ENCODE measurements at regions not wholly inside any gene's neighbourhood (a gene's known extent, or its start where the extent isn't known, plus 50 kb on each side); places are given as distances from the start of the nearest gene placed in this dataset.

DNA sequence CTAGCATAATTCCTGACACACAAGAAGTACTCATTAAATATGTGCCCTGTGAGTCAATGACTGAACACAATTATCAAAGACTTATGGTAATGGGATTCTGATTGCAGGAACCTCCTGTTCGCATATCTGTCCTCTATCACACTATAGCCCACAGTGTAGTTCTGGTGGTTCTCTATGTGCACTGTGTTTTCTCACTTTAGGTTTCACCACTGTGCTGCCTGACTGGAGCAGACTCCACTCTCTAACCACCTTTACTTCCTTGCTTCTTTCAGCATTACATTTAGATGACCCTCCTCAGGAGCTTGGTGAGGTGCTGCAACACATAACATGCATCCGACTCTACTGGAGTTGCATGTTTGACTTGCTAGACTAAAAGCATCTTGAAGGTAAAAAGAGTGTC lies 777.1 kb downstream of the SQOR start:
- Histone ChIP-seq H3K9ac (ENCODE audit: insufficient read depth, low read depth, low read length) (no peak overlapping the region), H3K27me3 (ENCODE audit: control insufficient read depth in 1 of 2, insufficient read depth in 2 of 2, low read length in 2 of 2) (no peaks in the 10 kb centered on the region), H3K79me2 (ENCODE audit: insufficient read depth, low read length) (no peaks in the 10 kb centered on the region), H3K4me3 (replicated peaks in 1 of 3; ENCODE audit: insufficient read depth in 1 of 3, low read depth in 2 of 3, low read length in 3 of 3) (no peak overlapping the region), H3K36me3 (replicated peaks in 1 of 2; ENCODE audit: control insufficient read depth in 1 of 2, insufficient read depth in 2 of 2, low read length in 2 of 2) (no peaks in the 10 kb centered on the region), H2AFZ (ENCODE audit: low read length) (no peak overlapping the region), H3K4me1 (ENCODE audit: insufficient read depth, low read length) (no peaks in the 10 kb centered on the region), H3K4me2 (ENCODE audit: low read depth, low read length) (no peak overlapping the region), H3K9me3 (ENCODE audit: low read length) (peaks cover 92% of the 10 kb centered on the region), H3K27ac (ENCODE audit: extremely low read length, insufficient read depth, low read length) (no peak overlapping the region), H4K20me1 (ENCODE audit: insufficient read depth, low read length) (no peaks in the 10 kb centered on the region)
- 47% methylated on average over 2 of the region's 2 CpGs for WGBS (ENCODE audit: low lambda C conversion rate)
- BruUV-seq (replicated peaks): no TSS peak
- in situ Hi-C loops (cut with HindIII; ENCODE audit: extremely low pct_ligation_motif_present, low pct_unique_long_range_greater_than_20kb) (no loop called here), intact Hi-C loops (cut with micrococcal nuclease; ENCODE audit: unreplicated experiment) (no loop called here)
- no peak for DNase-seq (ENCODE audit: low spot score)
- no peak for FAIRE-seq
- TF ChIP-seq DR1 (CRISPR knock-in tag; IDR thresholded peaks at IDR 0.05): no peak
- no peak for TF ChIP-seq STAG1 (CRISPR knock-in tag; IDR thresholded peaks at IDR 0.05)
- TF ChIP-seq TCF12 (IDR thresholded peaks at IDR 0.05): no peak
- TF ChIP-seq TCF12 (CRISPR knock-in tag; IDR thresholded peaks at IDR 0.05): no peak
- TF ChIP-seq SMC3 (IDR thresholded peaks at IDR 0.05; ENCODE audit: low read length): no peak
- TF ChIP-seq, protein P1, sequence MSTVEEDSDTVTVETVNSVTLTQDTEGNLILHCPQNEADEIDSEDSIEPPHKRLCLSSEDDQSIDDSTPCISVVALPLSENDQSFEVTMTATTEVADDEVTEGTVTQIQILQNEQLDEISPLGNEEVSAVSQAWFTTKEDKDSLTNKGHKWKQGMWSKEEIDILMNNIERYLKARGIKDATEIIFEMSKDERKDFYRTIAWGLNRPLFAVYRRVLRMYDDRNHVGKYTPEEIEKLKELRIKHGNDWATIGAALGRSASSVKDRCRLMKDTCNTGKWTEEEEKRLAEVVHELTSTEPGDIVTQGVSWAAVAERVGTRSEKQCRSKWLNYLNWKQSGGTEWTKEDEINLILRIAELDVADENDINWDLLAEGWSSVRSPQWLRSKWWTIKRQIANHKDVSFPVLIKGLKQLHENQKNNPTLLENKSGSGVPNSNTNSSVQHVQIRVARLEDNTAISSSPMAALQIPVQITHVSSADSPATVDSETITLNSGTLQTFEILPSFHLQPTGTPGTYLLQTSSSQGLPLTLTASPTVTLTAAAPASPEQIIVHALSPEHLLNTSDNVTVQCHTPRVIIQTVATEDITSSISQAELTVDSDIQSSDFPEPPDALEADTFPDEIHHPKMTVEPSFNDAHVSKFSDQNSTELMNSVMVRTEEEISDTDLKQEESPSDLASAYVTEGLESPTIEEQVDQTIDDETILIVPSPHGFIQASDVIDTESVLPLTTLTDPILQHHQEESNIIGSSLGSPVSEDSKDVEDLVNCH (CRISPR knock-in tag; IDR thresholded peaks at IDR 0.05): no peak
- no peak for TF ChIP-seq ZNF234 (CRISPR knock-in tag; conservative IDR thresholded peaks at IDR 0.05)
- TF ChIP-seq MAZ (IDR thresholded peaks at IDR 0.05; ENCODE audit: borderline replicate concordance, low read depth, low read length): no peak
- TF ChIP-seq MAZ (CRISPR knock-in tag; IDR thresholded peaks at IDR 0.05; ENCODE audit: low read depth): no peak
- no peak for TF ChIP-seq ZNF564 (CRISPR knock-in tag; IDR thresholded peaks at IDR 0.05)
- TF ChIP-seq ZFP36 (IDR thresholded peaks at IDR 0.05; ENCODE audit: borderline replicate concordance, low read depth, low read length, partially characterized antibody): no peak
- no peak for TF ChIP-seq KLF15 (CRISPR knock-in tag; IDR thresholded peaks at IDR 0.05; ENCODE audit: borderline replicate concordance)
- no peak for TF ChIP-seq THYN1 (CRISPR knock-in tag; IDR thresholded peaks at IDR 0.05; ENCODE audit: borderline replicate concordance, low read depth)
- TF ChIP-seq DNMT1 (CRISPR knock-in tag; IDR thresholded peaks at IDR 0.05): no peak
- TF ChIP-seq, protein P2, sequence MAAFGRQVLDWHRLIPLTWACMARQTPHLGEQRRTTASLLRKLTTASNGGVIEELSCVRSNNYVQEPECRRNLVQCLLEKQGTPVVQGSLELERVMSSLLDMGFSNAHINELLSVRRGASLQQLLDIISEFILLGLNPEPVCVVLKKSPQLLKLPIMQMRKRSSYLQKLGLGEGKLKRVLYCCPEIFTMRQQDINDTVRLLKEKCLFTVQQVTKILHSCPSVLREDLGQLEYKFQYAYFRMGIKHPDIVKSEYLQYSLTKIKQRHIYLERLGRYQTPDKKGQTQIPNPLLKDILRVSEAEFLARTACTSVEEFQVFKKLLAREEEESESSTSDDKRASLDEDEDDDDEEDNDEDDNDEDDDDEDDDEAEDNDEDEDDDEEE (CRISPR knock-in tag; IDR thresholded peaks at IDR 0.05): no peak
- TF ChIP-seq RNF2 (conservative IDR thresholded peaks at IDR 0.05; ENCODE audit: low read depth): no peak
- TF ChIP-seq ADNP (CRISPR knock-in tag; IDR thresholded peaks at IDR 0.05): no peak
- TF ChIP-seq, protein P3, sequence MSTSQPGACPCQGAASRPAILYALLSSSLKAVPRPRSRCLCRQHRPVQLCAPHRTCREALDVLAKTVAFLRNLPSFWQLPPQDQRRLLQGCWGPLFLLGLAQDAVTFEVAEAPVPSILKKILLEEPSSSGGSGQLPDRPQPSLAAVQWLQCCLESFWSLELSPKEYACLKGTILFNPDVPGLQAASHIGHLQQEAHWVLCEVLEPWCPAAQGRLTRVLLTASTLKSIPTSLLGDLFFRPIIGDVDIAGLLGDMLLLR (CRISPR knock-in tag; IDR thresholded peaks at IDR 0.05): no peak
- no peak for TF ChIP-seq ZNF572 (CRISPR knock-in tag; IDR thresholded peaks at IDR 0.05)
- no peak for TF ChIP-seq ZNF367 (CRISPR knock-in tag; IDR thresholded peaks at IDR 0.05; ENCODE audit: borderline replicate concordance)
- TF ChIP-seq, protein P4, sequence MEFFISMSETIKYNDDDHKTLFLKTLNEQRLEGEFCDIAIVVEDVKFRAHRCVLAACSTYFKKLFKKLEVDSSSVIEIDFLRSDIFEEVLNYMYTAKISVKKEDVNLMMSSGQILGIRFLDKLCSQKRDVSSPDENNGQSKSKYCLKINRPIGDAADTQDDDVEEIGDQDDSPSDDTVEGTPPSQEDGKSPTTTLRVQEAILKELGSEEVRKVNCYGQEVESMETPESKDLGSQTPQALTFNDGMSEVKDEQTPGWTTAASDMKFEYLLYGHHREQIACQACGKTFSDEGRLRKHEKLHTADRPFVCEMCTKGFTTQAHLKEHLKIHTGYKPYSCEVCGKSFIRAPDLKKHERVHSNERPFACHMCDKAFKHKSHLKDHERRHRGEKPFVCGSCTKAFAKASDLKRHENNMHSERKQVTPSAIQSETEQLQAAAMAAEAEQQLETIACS (CRISPR knock-in tag; IDR thresholded peaks at IDR 0.05): no peak
- no peak for TF ChIP-seq ZFAT (CRISPR knock-in tag; conservative IDR thresholded peaks at IDR 0.05)
- POLR2A ChIA-PET: no interaction called here
- ATAC-seq: no peak
- CTCF ChIA-PET (ENCODE audit: low intra/inter-chr PET ratio, low total read pairs): no interaction called here
